ENCODE measurements at regions not wholly inside any gene's neighbourhood (a gene's known extent, or its start where the extent isn't known, plus 50 kb on each side); places are given as distances from the start of the nearest gene placed in this dataset.

- Histone ChIP-seq H3K27me3 (ENCODE audit: control insufficient read depth, insufficient read depth, low read length) (no peaks in the 10 kb centered on the region), H3K27ac (ENCODE audit: low read length) (no peak overlapping the region), H3K4me3 (ENCODE audit: low read depth in 2 of 2, low read length in 2 of 2) (no peak overlapping the region), H3K9me3 (ENCODE audit: control insufficient read depth, insufficient read depth, low read depth, low read length) (no peaks in the 10 kb centered on the region), H3K36me3 (ENCODE audit: control insufficient read depth, insufficient read depth, low read length) (no peaks in the 10 kb centered on the region), H3K4me1 (ENCODE audit: control insufficient read depth, insufficient read depth, low read length) (no peaks in the 10 kb centered on the region)
- ChIA-PET CTCF (no interaction called here), POLR2A (no interaction called here)
- in situ Hi-C loops (cut with HindIII; ENCODE audit: low pct_unique_long_range_greater_than_20kb, low sequenced_read_pairs) = no loop called here
- ATAC-seq (no peak), DNase-seq (ENCODE audit: low read depth, low spot score) (no peak)
- intact Hi-C loops (cut with micrococcal nuclease; ENCODE audit: unreplicated experiment) = no loop called here
- TF ChIP-seq POLR2AphosphoS5 (IDR thresholded peaks at IDR 0.05; ENCODE audit: low read depth, low read length) = no peak
- TF ChIP-seq REST (IDR thresholded peaks at IDR 0.05; ENCODE audit: insufficient read depth in 1 of 2, low read depth in 2 of 2, low read length in 1 of 2) = no peak
- TF ChIP-seq TCF7L2 (IDR thresholded peaks at IDR 0.05; ENCODE audit: low read depth, low read length) = no peak
- no peak for TF ChIP-seq SIN3A (IDR thresholded peaks at IDR 0.05; ENCODE audit: borderline replicate concordance, insufficient read depth, low read depth, low read length)
- BruUV-seq (replicated peaks) = no TSS peak
Measured at GRCh38 chr6:14470671-14471070, 353.1 kb downstream of the CD83 start.

GRCh38 chr6:14472255-14472985, 354.8 kb downstream of the CD83 start:
- intact Hi-C loops (cut with micrococcal nuclease; ENCODE audit: unreplicated experiment) = no loop called here
- in situ Hi-C loops (cut with HindIII; ENCODE audit: low pct_unique_long_range_greater_than_20kb, low sequenced_read_pairs) = no loop called here

More at GRCh38 chr6:14472255-14472985, 354.8 kb downstream of the CD83 start:
- Histone ChIP-seq H3K27me3 (ENCODE audit: control insufficient read depth, insufficient read depth, low read length) (no peaks in the 10 kb centered on the region), H3K4me3 (ENCODE audit: low read depth in 2 of 2, low read length in 2 of 2) (no peak overlapping the region), H3K36me3 (ENCODE audit: control insufficient read depth, insufficient read depth, low read length) (no peaks in the 10 kb centered on the region), H3K4me1 (ENCODE audit: control insufficient read depth, insufficient read depth, low read length) (no peaks in the 10 kb centered on the region), H3K27ac (ENCODE audit: low read length) (no peak overlapping the region), H3K9me3 (ENCODE audit: control insufficient read depth, insufficient read depth, low read depth, low read length) (no peaks in the 10 kb centered on the region)
- ChIA-PET CTCF (no interaction called here), POLR2A (interaction anchor here (0.6 kb wide), 1 partner anchor 29 kb away, joined by 7 read pairs; no protein-coding TSS in a partner anchor)
- TF ChIP-seq CTCF (IDR thresholded peaks at IDR 0.05) (no peak), REST (IDR thresholded peaks at IDR 0.05; ENCODE audit: insufficient read depth in 1 of 2, low read depth in 2 of 2, low read length in 1 of 2) (no peak), POLR2AphosphoS5 (IDR thresholded peaks at IDR 0.05; ENCODE audit: low read depth, low read length) (no peak), SIN3A (IDR thresholded peaks at IDR 0.05; ENCODE audit: borderline replicate concordance, insufficient read depth, low read depth, low read length) (no peak), TCF7L2 (IDR thresholded peaks at IDR 0.05; ENCODE audit: low read depth, low read length) (no peak)
- BruUV-seq (replicated peaks) = no TSS peak
- DNase-seq (ENCODE audit: low read depth, low spot score) = no peak
- ATAC-seq = no peak
